ENCODE measurements at regions not wholly inside any gene's neighbourhood (a gene's known extent, or its start where the extent isn't known, plus 50 kb on each side); places are given as distances from the start of the nearest gene placed in this dataset.

DNA sequence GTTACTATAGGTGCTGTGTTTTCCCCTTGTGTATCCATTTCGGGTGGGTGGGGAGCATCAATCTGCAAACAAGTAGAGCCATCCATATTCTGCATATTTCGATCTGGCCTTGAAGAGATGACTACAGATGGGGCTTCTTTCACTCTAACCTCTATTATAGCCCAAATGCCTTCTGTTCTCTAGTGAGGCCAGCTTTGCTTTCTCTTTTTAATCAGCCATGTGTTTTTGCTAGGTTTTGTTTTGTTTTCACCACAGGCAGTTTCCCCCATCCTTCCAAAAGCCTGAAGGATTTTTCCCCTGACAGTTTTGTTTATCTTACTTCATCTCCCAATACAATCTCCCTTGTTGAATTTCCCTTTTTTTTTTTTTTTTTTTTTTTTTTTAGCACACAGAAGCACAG, 224.1 kb downstream of the BTG1 start:
- TF ChIP-seq, protein P1, sequence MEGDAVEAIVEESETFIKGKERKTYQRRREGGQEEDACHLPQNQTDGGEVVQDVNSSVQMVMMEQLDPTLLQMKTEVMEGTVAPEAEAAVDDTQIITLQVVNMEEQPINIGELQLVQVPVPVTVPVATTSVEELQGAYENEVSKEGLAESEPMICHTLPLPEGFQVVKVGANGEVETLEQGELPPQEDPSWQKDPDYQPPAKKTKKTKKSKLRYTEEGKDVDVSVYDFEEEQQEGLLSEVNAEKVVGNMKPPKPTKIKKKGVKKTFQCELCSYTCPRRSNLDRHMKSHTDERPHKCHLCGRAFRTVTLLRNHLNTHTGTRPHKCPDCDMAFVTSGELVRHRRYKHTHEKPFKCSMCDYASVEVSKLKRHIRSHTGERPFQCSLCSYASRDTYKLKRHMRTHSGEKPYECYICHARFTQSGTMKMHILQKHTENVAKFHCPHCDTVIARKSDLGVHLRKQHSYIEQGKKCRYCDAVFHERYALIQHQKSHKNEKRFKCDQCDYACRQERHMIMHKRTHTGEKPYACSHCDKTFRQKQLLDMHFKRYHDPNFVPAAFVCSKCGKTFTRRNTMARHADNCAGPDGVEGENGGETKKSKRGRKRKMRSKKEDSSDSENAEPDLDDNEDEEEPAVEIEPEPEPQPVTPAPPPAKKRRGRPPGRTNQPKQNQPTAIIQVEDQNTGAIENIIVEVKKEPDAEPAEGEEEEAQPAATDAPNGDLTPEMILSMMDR (IDR thresholded peaks at IDR 0.05; ENCODE audit: low read depth, low read length), result no peak

DNA sequence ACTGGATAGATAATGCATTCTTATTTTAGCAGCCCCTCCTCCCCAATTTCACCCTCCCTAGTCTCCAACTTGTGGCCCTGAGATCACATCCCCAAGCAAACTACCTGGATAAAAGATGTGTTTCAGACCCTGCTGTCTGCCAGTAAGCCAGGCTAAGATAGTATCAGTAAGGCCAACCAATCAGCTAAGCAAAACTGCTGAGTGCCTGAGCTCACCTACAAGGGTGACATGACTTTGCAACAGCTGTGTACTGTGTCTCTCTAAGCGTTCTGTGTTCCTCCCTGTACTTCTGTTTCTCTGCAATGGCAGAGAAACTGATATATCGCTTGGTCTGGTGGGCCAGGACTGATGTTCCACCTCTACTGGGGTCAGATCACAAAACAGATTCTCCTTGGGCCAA, 224.9 kb downstream of the BTG1 start:
- no peak for DNase-seq (ENCODE audit: extremely low read depth, low read depth)
- TF ChIP-seq, protein P1 (IDR thresholded peaks at IDR 0.05; ENCODE audit: low read depth, low read length), result no peak

More for the DNA sequence above, 224.1 kb downstream of the BTG1 start:
- DNase-seq (ENCODE audit: extremely low read depth, low read depth), result no peak

DNA sequence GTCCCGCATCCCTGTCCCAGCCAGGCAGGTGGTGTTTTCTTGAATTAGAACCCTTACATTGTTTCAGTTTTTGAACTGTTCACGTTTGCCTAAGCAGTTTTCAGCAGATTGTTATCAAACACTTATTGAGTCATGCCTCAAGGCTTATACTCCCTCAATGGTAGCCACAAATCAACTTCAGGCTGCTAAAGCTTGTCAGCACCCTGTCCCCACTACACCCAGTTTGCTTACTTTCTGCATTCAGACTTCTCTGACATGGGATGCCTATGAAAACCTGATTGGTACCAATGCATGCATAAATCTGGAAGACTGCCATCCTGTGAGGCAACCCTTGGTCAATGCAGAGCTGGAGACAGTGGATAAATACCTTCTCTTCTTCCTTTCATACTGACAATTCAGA, 225.4 kb downstream of the BTG1 start:
- DNase-seq (ENCODE audit: extremely low read depth, low read depth), result no peak
- TF ChIP-seq, protein P1 (IDR thresholded peaks at IDR 0.05; ENCODE audit: low read depth, low read length), result no peak

DNA sequence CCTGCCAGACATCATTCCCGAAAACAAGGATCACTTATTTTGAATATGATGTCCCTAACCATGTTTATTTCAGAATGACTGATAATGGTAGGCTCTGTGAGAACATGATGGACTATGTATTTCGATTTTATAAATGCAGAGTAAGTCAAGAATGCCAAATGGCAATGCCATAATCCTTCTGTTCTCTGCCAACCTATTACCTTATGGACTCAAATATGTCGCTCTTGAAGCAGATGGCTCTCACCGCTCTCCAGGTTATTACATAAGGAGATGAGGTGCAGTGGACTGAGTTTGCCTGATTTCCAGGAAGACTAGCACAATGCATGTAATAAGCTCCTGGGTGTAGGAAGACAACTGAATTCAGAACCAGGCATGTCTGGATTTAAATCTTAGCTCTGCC, 227.2 kb downstream of the BTG1 start:
- TF ChIP-seq, protein P1 (IDR thresholded peaks at IDR 0.05; ENCODE audit: low read depth, low read length), result no peak
- no peak for DNase-seq (ENCODE audit: extremely low read depth, low read depth)

DNA sequence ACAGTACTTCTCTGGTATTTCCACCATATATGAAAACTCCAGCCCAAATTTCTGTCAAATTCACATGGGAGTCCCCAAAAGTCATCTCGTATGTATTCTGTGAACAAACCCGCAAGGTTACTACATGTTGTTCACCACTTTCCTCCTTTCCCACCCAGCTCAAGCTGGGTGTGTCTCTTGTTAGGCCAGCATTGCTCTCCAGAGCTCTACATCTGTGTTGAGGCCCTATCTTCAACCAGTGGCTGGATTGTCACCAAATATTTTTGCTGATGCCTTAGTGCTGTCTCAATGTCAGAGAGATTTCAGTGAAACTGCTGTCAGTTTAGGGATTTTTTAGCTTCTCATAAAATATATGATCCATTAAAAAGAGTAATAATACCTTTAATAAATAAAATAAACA, 230.9 kb downstream of the BTG1 start:
- TF ChIP-seq, protein P1 (IDR thresholded peaks at IDR 0.05; ENCODE audit: low read depth, low read length), result no peak
- DNase-seq (ENCODE audit: extremely low read depth, low read depth), result no peak

DNA sequence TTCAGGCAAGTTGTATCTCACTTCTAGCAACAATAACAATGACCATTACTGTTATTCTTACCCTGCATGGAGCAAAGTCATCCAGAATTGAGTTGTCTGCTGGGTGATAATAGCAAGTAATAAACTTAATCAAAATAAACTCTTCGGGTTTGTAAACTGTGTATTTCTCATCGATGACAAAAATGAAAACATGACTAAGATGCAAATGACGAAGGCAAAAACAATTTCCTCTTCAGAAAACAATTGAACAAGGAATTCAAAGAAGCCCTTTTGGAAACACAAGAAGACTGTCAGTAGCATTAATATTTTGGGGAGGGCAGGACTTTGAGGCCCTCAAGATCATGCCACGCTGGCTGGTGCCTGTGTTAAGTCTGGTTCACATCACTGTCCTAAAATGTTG, 232.0 kb downstream of the BTG1 start:
- DNase-seq (ENCODE audit: extremely low read depth, low read depth), result no peak
- TF ChIP-seq, protein P1 (IDR thresholded peaks at IDR 0.05; ENCODE audit: low read depth, low read length), result no peak

DNA sequence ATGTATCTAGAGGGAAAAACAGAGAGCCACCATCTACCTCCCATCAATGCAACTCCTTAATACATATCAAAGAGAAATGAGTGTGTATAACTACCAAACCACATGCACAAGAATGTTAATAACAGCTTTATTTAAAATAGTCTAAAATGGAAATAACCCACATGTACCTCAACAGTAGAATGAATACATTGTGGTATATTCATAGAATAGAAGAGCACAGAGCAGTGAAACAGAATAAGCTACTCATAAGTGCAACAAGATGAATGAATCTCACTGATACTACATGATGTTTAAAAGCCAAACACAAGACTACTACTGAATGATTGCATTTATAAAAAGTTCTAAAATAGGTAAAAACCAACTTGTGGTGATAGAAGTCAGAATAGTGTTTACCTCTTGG, 232.5 kb downstream of the BTG1 start:
- TF ChIP-seq, protein P1 (IDR thresholded peaks at IDR 0.05; ENCODE audit: low read depth, low read length), result no peak
- no peak for DNase-seq (ENCODE audit: extremely low read depth, low read depth)
